SK-N-DZ (cell line): ENCODE measurements at regions not wholly inside any gene's neighbourhood (a gene's known extent, or its start where the extent isn't known, plus 50 kb on each side); places are given as distances from the start of the nearest gene placed in this dataset.

Experiments used
- DNase-seq: peaks from one replicate; pipeline ENCODE4 v3.0.0-alpha.2; 2015; ENCODE audit warnings: low spot score

DNA sequence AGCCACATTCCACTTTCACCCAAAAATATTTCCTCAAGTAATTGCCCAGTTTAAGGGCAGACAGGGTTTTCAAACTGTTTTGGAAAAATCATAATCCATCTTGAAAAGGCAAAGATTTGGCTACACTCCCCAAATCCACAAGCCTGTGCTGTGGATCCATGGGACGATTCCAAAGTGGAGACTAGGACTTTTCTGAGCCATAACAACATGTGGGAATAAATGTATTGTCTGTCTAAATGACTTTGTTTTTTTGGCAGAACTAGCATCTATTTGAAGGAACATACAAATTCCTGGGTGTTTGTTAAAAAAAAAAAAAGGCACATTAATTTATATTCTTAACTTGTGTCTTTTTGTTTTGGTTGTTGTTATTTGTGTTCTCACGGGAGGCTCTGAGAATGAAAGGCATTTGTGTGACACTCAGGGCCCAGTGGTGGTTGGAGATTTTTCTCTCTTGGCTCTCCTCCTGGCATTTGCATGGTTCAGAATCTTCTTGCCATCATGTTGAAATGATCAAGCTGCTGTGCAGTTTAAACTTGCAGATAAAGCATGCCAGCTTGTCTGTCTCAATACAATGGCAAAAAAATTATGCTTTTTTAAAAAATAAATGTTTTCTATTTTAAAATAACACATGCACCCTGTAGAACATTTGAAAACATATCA, 277.4 kb downstream of the EN1 start:
- DNase-seq = no peak

DNA sequence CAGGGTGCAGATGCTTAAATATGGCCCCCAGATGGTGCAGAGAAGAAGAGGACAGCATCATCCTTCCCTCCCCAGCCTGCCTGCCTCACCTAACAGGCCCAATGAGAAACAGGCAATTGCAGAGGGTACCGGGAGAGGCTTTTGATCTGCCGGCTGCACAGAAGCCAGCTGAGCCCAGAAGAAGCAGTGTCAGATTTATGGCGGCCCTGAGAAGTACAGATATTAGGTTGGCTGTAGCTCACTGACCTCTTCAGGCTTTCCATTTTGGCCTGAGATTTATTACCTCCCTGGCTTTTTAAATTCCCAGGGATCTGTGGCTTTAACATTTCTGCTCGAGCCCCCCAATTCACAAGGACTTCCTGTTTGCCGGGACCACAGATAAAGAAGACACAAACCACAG, 278.7 kb downstream of the EN1 start:
- DNase-seq = no peak

DNA sequence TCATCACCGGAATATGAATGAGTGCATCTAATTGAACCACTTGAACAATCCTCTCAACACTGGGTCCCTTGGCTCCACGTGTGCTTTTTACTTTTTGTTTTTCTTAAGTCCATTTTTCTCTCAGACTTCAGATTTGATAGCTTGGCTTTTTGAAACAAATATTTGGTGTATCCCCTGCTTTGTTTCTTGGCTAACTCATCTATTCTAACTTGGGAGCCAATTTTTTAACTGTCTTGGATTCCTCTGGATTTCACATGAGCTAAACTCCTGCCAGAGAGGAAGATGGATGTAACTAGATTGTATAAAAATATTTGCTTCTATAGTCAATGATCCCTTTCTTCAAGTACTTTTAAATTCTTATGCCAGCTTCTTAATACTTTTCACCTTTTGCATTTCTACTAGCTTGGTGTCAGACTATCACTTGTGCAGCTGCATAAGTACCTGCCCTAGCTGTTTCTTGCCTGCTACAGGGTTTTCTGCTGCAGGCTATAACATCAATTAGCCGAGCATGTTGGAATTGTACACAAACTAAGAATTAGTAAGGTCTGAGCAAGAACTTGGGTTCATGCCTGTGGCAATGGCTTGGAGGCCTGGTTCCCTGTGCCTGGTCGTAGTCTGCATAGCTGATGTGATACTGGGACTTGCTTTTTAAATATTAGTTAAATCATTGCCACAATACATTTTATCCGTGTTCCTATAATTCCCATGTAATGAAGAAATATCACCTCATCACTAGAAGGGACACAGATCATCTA, 281.5 kb downstream of the EN1 start:
- no peak for DNase-seq

- no peak for DNase-seq
Measured at GRCh38 chr2:118565301-118565700, 282.1 kb downstream of the EN1 start.

GRCh38 chr2:118562144-118562543, 285.3 kb downstream of the EN1 start:
- DNase-seq = no peak

DNA sequence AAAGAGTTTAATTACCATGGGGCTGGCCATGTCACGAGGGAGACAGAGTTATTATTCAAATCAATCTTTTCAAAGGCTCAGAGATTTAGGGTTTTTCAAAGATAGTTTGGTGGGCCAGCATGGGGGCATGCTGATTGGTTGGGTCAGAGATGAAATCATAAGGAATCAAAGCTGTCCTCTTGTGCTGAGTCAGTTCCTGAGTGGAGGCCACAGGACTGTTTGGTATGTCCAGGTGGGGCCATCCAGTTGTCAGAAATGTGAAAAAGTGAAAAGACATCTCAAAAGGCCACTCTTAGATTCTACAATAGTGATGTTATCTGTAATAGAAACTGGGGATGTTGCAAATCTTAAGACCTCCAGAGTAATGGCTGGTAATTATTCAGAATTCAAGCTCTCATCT, 288.6 kb downstream of the EN1 start:
- no peak for DNase-seq

GRCh38 chr2:118557791-118558190, 289.7 kb downstream of the EN1 start:
- no peak for DNase-seq

DNA sequence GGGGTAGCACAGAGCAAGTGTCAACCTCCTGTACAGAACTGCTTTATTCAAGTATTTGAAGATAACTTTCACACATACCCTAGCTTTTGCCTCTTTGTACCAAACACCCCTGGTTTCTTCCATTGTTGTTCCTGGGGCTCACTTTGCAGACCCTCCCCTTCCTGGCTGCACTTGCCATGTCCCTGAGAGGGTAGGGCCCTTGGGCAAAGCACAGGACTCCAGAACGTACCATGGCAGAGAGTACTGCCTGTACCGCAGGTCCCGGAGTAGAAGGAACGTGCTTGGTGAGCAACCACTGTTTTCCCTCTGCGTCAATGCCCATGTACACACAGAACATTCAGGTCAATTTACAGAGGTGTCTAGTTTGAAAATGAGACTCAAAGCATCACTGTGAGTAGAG, 290.4 kb downstream of the EN1 start:
- no peak for DNase-seq

- DNase-seq = no peak
Measured at GRCh38 chr2:118554616-118555015, 292.8 kb downstream of the EN1 start.

DNA sequence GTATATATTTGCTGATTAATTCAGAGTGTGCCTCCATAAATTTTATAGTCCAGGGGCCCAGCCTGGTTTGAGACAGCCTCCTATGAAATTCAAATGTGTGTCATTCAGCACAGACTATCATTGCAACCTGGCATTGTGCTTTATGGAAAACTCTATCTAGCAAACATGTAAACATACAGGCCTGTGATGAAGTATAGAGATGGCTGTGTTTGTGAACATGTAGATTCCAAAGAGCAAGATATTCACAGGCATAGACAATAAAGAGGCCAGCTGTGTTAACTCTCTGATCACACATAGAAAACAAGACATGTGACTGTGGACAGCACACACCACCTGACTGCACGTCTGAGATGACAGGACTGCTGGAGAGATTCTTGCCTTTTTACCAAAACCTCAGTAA, 297.9 kb downstream of the EN1 start:
- DNase-seq = no peak

- no peak for DNase-seq
Measured at GRCh38 chr2:118548880-118549488, 298.5 kb downstream of the EN1 start.

- DNase-seq = peak; percentile 10
Measured at GRCh38 chr2:118539290-118539689, 308.2 kb downstream of the EN1 start.

DNA sequence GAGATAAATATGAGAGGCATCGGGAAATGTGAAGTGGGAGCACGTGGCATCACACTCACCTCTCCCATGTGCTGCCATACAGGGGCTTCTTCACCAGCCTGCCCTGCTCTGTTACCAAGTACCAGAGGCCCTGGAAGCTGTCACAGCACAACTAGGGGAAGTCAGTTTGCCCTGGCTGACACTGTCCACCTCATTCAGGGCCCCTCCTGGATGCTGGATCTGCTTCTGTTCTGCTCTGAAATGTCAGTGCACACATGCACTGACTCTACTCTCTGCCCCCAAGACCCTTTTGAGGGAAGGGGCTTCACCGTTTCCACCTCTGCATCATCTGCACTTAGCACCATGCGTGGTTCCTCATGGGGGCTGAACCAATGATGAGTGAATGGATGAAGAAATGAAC, 311.1 kb downstream of the EN1 start:
- no peak for DNase-seq

DNA sequence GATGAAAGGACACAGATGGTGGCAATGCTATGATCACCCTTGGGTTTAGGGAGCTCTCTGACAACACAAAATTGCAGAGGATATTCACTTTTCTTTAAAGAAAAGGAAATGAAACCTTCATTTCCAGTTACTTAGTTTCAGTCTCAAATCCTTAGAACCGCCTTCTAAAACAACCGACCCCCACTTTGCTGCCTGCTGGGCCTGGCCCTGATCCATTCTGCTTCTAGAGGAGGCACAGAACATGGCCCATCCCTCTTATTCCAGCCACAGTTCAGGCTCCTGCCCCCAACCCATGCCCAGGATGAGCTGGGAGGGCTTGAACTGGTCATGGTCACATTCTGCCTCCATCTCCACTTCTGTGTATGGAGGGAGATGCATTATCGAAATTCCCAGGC, 311.6 kb downstream of the EN1 start:
- no peak for DNase-seq

DNA sequence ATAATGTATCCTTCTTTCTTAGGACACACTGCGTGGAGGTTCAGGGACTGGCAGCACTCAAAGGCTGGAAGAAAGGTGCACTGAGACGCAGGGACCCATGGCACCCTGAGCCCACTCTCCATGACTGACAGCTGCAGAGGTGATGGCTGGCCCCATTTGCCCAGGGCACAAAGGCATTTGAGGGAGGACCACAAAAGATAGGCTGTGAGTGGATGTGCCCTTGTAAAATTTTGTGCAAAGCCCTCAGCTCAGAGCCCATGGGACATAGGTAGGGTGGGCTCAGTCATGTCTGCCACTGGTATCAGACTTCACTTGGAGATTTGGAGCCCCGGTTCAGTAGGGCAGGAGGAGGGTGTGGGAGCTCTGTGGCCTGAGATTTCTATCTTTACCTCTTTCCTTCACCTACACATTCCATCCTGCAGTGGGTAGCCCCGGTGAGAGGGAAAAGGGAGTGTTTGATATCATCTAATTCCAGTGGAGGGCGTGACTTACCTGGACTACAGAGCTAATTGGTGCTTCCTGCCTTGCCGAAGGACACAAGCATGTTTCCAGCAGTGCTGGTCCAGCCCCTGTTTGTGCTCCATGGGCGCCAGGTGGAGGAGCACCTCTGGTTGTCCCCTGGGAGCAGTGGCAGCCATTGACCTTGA, 312.2 kb downstream of the EN1 start:
- DNase-seq = no peak

DNA sequence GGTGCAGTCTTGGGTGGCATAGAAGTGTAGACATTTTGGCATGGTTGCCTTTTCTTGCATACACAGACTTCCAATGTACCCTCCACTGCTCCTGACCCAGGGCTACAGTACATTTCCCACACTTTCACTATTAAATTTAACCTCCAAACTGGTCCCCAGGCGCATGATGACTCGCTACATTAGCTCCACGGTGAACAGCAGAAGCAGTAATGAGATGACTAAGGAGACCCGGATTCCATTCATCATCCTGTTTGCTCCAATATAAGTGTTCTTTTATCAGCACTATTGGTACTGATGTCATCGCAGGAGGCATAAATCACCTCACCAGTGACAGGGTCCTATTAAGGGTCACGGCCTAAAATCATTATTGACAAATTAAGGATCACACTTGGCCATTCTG, 316.5 kb downstream of the EN1 start:
- DNase-seq = no peak

- DNase-seq = no peak
Measured at GRCh38 chr2:118529908-118530599, 317.4 kb downstream of the EN1 start.

DNA sequence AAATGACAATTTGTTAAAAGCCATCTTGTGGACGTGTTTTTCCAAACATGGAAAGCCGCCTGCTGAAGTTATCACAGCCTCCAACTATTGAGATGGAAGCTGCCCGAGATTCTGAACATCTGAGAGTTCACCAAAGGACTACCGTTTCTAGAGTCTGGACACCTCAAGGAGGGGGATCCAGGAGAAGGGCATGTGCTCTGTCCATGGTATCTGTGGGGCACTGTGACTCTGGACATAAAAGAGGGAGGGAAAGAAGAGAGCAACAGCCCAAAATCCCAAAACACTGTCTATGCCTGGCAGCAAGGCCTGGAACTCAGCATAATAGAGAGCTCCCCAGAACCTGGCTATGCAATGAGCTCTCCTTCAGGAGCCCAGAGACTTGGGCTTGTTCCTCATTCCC, 319.9 kb downstream of the EN1 start:
- no peak for DNase-seq

- DNase-seq = no peak
Measured at GRCh38 chr2:118525346-118525745, 322.1 kb downstream of the EN1 start.

GRCh38 chr2:118524911-118525310, 322.5 kb downstream of the EN1 start:
- DNase-seq = no peak

DNA sequence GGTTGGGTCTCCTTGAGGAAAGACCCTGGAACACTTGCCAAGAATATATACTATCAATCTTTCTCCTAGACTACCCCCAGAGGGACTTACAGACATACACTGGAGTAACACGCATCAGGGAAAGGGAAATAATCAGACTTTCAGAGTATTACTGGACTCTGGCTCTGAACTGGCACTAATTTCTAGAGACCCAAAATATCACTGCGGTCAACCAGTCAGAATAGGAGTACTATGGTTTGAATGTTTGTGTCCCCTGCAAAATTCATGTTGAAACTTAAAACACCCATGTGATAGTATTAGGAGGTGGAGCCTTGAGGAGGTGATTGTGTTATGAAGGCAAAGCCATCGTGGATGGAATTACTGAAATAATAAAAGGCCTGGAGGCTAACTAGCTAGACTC, 323.7 kb downstream of the EN1 start:
- DNase-seq = no peak

- no peak for DNase-seq
Measured at GRCh38 chr2:118521960-118522359, 325.5 kb downstream of the EN1 start.
